Vagina (tissue), 2 donors: ENCODE measurements at regions not wholly inside any gene's neighbourhood (a gene's known extent, or its start where the extent isn't known, plus 50 kb on each side); places are given as distances from the start of the nearest gene placed in this dataset.

ENCODE experiments used
- DNase-seq, 2 donors: peaks; one replicate each; pipeline ENCODE4 v3.0.0-alpha.2; 2017; ENCODE audit errors: extremely low spot score in 2 of 2
- H3K27ac ChIP-seq: fragments of 200-600 bp; sonication (generic); one replicate; pipeline ENCODE4 v1.5.1; 2019
- H3K27me3 ChIP-seq: fragments of 200-600 bp; sonication (generic); one replicate; pipeline ENCODE4 v1.5.1; 2019
- H3K36me3 ChIP-seq, 2 donors: fragments of 200-600 bp; sonication (generic); one replicate each; pipeline ENCODE4 v1.5.1; 2017 to 2019
- H3K4me1 ChIP-seq: fragments of 200-600 bp; sonication (generic); one replicate; pipeline ENCODE4 v1.5.1; 2019
- H3K4me3 ChIP-seq, 2 donors: fragments of 200-600 bp; sonication (generic); 1 replicate in 1 of 2; 2 replicates in 1 of 2; pipeline ENCODE4 v1.5.1; 2016 to 2019
- H3K9me3 ChIP-seq: fragments of 200-600 bp; sonication (generic); one replicate; pipeline ENCODE4 v1.5.1; 2019
- CTCF ChIP-seq, 3 experiments: fragments of 450-650 bp in 2 of 3; fragments of 200-600 bp in 1 of 3; sonication (generic) in 1 of 3; IDR thresholded peaks; one replicate each; pipeline ENCODE4 v1.5.1; 2017 to 2019; ENCODE audit warnings: antibody characterized with exemption in 3 of 3, mild to moderate bottlenecking in 2 of 3, moderate library complexity in 2 of 3
- POLR2A ChIP-seq, 2 donors: fragments of 450-650 bp; IDR thresholded peaks; one replicate each; pipeline ENCODE4 v1.6.1; 2017; ENCODE audit warnings: antibody characterized with exemption in 2 of 2, mild to moderate bottlenecking in 2 of 2, moderate library complexity in 2 of 2
- POLR2AphosphoS5 ChIP-seq, 2 donors: sonication (generic); formaldehyde crosslinking; IDR thresholded peaks; one replicate each; pipeline ENCODE4 v1.9.0; 2017; ENCODE audit warnings: antibody characterized with exemption in 2 of 2, mild to moderate bottlenecking in 2 of 2, low read depth in 1 of 2; ENCODE audit not compliant: insufficient read depth in 1 of 2
- intact Hi-C: fragments of 100-400 bp; cut with DNase I; formaldehyde crosslinking; loops from one replicate; pipeline ENCODE4 v1.15.1; 2023

GRCh38 chr4:3829211-3829955, 63.2 kb downstream of the ADRA2C start:
- DNase-seq, result no peak
- intact Hi-C loops, result no loop called here
- H3K27me3 ChIP-seq, result no peaks in the 10 kb centered on the region
- peaks cover 14% of the 10 kb centered on the region for H3K4me1 ChIP-seq
- no peak overlapping the region for H3K27ac ChIP-seq
- no peak for TF ChIP-seq POLR2AphosphoS5 (IDR thresholded peaks at IDR 0.05; ENCODE audit: insufficient read depth in 1 of 2, low read depth in 1 of 2)
- TF ChIP-seq CTCF (IDR thresholded peaks at IDR 0.05), result no peak
- no peak for TF ChIP-seq POLR2A (IDR thresholded peaks at IDR 0.05)
- H3K9me3 ChIP-seq, result no peaks in the 10 kb centered on the region
- H3K36me3 ChIP-seq, result no peaks in the 10 kb centered on the region
- no peak overlapping the region for H3K4me3 ChIP-seq

- no peak for DNase-seq
- Histone ChIP-seq H3K4me1 (peaks cover 14% of the 10 kb centered on the region), H3K4me3 (no peak overlapping the region), H3K9me3 (no peaks in the 10 kb centered on the region), H3K27me3 (no peaks in the 10 kb centered on the region), H3K27ac (no peak overlapping the region), H3K36me3 (no peaks in the 10 kb centered on the region)
- intact Hi-C loops, result no loop called here
- TF ChIP-seq CTCF (IDR thresholded peaks at IDR 0.05), result no peak
- no peak for TF ChIP-seq POLR2AphosphoS5 (IDR thresholded peaks at IDR 0.05; ENCODE audit: insufficient read depth in 1 of 2, low read depth in 1 of 2)
- TF ChIP-seq POLR2A (IDR thresholded peaks at IDR 0.05), result no peak
Measured at GRCh38 chr4:3829956-3830773, 64.0 kb downstream of the ADRA2C start.

- intact Hi-C loops, result no loop called here
- no peak for DNase-seq
- Histone ChIP-seq H3K4me3 (no peak overlapping the region), H3K36me3 (no peaks in the 10 kb centered on the region), H3K9me3 (no peaks in the 10 kb centered on the region), H3K4me1 (peaks cover 14% of the 10 kb centered on the region), H3K27ac (no peak overlapping the region), H3K27me3 (peaks cover 4% of the 10 kb centered on the region)
- no peak for TF ChIP-seq POLR2A (IDR thresholded peaks at IDR 0.05)
- no peak for TF ChIP-seq POLR2AphosphoS5 (IDR thresholded peaks at IDR 0.05; ENCODE audit: insufficient read depth in 1 of 2, low read depth in 1 of 2)
- TF ChIP-seq CTCF (IDR thresholded peaks at IDR 0.05), result no peak
Measured at GRCh38 chr4:3830774-3831528, 64.8 kb downstream of the ADRA2C start.

- TF ChIP-seq CTCF (IDR thresholded peaks at IDR 0.05) (no peak), POLR2A (IDR thresholded peaks at IDR 0.05) (no peak), POLR2AphosphoS5 (IDR thresholded peaks at IDR 0.05; ENCODE audit: insufficient read depth in 1 of 2, low read depth in 1 of 2) (no peak)
- intact Hi-C loops, result no loop called here
- H3K4me3 ChIP-seq, result no peak overlapping the region
- no peak for DNase-seq
- no peak overlapping the region for H3K27ac ChIP-seq
- H3K9me3 ChIP-seq, result no peaks in the 10 kb centered on the region
- peaks cover 4% of the 10 kb centered on the region for H3K27me3 ChIP-seq
- no peaks in the 10 kb centered on the region for H3K36me3 ChIP-seq
- H3K4me1 ChIP-seq, result peaks cover 14% of the 10 kb centered on the region
Measured at GRCh38 chr4:3831529-3832150, 65.5 kb downstream of the ADRA2C start.
